ENCODE measurements at regions not wholly inside any gene's neighbourhood (a gene's known extent, or its start where the extent isn't known, plus 50 kb on each side); places are given as distances from the start of the nearest gene placed in this dataset.
A peak's percentile ranks its signal among the peaks of the same experiment; 100 is the strongest.
"Not testable (repeated sequence)": the region's sequence is repeated elsewhere in the genome, so short reads cannot be mapped to it uniquely, and the experiment has no call there.

DNA sequence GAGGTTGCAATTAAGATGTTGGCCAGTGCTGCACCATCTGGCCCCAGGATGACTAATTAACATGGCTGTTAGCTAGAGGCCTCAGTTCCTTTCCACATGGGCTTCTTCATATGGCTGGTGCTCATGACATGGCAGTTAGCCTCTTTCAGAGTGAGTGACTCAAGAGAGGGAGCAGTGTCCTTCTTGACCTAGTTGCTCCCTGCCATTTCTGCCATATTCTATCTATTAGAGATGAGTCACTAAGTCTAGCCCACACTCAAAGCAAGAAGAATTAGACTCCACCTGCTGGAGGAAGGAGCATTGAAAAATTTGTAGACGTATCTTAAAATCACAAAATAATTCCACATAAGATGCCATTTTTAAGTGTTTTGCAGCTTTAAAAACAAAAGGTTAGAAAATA, 651.2 kb upstream of the CCNG1 start:
- DNase-seq (ENCODE audit: low read depth): no peak

DNA sequence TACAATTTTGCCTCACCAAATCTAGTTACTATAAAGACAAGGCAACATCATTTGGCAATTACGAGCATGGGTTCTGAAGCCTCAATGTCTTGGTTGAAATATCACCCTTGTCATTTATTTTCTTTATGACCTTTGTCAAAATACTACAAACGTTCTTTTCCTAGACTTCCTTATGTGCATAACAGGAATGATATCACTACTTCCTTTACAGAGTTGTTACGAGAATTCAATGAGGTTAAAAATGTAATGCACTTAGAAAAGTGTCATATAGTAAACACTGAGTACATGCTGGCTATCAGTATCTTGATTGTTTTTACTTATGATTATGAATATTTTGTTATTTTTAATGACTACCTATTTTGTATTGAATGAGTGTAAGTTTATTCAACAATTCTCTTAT, 640.9 kb upstream of the CCNG1 start:
- DNase-seq (ENCODE audit: low read depth): no peak

DNA sequence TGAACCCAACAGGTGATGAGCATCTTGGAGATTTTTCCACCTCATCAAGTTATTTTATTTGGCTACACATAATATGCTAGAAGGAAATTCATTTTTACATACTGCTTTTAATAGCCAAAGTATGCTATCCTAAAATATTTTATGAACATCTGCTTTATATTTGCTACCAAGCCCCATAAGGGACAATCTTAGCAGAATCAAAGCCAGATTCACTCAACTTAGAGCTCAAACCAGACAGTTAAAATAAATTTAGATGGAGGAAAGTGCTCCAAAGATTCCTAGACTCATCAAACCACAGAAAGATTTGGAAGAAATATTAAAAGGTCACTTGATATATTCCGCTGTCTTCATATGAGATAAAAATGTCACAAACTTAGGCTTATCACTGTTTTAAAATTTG, 637.1 kb upstream of the CCNG1 start:
- no peak for DNase-seq (ENCODE audit: low read depth)

DNA sequence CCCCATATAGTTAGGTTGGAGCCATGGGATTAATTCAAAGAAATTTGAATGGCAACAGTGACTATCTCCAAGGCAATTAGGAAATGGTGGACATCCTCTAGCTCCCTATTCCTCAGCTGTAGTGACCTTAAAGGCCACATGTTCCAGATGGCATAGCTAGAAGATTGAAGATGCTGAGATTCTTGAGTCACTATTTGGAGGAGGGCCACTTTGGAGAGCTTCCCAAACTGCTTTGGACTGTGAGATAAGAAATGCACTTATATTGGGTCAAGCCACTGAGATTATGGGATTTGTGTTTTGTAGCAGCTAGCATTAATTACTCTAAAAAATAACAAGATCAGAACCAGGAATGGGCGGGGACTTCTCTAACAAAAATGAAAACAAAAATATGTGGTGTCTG, 636.2 kb upstream of the CCNG1 start:
- no peak for DNase-seq (ENCODE audit: low read depth)

DNA sequence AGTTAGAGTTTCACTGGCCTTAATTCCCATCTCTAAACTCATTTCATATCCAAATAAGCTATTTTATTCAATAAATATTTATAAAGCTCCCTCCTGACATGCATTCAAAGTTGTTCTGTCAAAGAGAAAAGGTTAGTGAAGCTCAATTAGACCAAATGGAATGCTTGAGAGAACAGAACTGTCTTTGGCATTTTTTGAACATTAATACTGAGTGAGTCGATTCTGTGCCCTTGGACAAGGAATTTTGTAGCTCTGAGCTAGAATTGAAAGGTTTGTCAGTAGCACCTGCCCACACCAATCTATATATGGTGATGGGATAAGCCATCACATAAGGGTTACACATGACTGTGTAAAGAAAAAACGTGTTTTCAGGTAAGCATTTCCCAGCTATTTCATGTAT, 631.2 kb upstream of the CCNG1 start:
- DNase-seq (ENCODE audit: low read depth): no peak

DNA sequence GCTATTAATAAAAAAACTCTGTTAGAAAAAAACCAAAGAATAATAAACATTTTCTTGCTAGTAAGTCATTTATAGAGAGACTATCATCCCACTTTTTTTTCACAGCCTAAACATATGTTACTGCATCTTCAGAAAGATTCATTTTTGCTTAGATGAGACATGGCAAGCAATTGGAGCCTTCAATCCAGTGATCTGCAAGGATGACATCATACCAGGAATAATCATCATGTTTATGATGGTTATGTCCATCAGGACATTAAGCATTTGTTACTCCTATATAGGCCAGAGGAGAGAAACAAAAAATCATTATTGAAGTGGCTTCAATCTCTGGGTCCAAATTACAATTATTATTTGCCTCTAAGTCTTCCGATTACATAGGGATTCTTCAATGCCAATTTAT, 626.3 kb upstream of the CCNG1 start:
- DNase-seq (ENCODE audit: low read depth): no peak

DNA sequence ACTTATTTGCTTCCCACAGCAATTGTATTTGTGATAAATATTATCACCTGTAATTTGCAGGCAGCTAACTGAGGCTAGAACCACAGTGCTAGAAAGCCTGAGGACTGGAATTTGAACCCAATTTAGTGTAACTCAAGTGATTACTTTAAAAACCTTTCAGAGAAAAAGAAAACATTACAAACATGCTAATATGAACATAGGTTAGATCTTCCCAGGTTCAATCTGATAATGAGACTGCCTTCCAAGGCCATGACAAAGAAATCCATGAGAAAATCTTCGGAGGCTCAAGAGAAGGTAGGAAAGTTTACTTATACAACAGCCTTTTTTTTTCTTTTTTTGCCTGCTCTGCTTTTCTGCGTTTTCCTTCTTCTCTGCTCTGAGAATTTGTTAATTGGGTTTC, 620.6 kb upstream of the CCNG1 start:
- DNase-seq (ENCODE audit: low read depth): no peak

DNA sequence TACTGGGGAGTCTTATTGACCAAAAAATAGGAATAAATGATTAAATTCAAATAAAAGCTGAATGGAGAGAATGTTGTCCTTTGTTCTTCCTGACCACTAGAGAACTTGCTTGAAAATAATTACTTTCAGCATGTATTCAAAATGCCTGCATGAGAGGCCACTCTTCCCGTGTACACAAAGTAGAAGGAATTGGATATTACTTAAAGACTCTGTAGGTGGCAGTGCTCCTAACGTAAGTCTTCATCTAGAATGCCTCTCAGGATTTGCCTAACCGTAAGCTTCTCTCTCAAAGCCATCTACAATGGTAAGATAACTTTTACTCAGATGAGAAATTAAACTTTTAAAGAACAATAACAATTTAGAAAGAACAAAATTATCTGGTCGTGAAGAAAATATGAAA, 620.0 kb upstream of the CCNG1 start:
- no peak for DNase-seq (ENCODE audit: low read depth)

DNA sequence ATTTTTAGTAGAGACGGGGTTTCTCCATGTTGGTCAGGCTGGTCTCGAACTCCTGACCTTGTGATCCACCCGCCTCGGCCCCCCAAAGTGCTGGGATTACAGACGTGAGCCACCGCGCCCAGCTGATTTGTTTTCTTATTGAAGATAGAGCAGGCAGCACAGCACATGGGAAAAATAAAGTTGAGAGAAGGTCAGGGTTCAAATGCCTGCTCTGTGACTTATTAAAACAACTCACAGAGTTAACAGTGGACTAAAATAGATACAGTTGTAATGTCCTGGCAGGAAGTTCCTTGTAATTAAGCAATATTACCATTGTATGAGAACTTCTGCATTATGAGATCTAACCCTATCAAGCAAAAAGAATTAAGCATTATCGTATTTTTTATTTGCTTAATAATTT, 615.7 kb upstream of the CCNG1 start:
- DNase-seq (ENCODE audit: low read depth): not testable (repeated sequence)

DNA sequence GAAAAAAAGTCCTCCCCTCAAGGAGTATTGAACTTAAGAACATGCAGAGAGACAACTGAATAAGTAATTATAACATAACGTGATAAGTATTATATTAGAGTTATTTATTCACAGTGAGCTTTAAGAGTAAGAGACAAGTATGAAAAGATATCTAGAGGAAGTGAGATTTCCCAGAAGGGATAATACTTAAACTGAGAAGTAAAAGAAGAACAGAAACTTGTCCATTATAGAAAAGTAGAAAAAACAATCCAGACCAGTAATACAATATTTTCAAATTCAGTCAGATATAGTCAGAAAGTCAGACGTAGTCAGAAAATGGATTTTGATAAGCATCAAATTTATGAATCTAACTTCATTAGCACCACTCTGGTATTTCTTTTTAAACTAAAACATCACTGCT, 613.0 kb upstream of the CCNG1 start:
- no peak for DNase-seq (ENCODE audit: low read depth)

DNA sequence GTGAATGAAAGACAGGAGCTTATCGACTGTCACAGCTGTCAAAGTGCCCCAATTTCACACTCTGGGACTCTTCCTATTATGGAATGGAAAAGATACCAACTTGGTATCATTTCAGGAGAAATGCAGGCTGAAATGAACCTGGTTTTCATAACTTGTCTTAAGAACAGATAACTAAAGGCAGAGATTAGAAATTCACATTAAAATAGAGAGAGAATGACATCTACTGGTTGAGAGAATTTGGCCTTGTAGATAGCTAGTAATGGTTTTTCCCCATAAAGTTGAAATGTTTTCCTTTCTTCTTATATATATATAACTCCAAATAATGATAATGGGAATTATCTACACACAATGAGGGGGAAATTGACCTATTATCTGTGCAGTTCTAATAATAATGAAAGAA, 600.2 kb upstream of the CCNG1 start:
- no peak for DNase-seq (ENCODE audit: low read depth)

DNA sequence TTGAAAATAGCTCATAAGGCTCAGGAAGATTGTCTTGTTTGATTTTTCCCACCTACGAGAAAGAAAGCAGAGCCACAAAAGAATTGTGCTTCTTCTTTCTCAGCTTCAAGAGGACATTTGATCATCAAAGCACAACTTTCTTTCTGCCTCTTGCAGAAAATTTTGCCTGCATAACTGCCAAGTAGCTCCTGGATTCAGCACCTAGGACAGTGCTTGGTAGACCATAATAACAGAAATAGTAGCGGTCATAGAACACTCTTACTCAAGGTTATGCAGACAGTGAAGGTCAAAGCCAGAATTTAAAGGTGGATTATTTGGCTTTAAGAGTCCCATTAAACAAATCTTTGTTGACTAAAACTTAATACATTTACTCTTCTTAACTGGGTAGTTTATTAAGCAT, 594.7 kb upstream of the CCNG1 start:
- DNase-seq (ENCODE audit: low read depth): no peak

DNA sequence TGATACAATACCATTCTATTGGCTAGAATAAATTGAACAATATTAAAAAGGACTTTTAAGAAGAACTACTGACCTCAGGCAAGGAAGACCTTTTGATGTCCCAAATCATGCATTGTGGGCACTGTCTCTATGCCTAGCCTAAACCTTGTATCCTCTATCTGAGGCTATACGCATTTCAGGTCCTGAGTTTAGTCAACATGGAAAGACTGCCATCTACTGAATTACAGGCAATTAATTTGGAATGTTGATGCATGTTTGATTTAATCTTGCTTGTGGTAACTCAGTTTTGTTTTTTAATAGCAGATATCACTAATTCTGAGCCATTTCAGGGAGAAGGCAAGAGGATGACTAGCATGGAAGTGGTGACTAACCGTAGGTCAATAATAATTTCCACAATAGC, 585.3 kb upstream of the CCNG1 start:
- no peak for DNase-seq (ENCODE audit: low read depth)

DNA sequence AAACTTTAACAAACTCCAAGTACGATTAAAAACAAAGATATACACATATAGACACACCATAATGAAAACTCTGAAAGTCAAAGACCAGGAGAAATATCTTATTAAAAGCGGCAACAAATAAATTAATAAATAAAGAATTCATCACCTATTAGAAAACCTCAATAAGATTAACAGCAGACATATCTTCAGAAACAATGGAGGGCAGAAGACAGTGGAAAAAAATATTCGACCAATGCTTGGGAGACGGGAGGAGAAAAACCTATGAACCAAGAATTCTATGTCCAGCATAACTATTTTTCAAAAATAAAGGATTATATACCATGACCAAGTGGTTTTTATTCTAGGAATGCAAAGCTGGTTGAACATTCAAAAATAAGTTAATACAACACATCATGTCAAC, 578.6 kb upstream of the CCNG1 start:
- DNase-seq (ENCODE audit: low read depth): no peak

DNA sequence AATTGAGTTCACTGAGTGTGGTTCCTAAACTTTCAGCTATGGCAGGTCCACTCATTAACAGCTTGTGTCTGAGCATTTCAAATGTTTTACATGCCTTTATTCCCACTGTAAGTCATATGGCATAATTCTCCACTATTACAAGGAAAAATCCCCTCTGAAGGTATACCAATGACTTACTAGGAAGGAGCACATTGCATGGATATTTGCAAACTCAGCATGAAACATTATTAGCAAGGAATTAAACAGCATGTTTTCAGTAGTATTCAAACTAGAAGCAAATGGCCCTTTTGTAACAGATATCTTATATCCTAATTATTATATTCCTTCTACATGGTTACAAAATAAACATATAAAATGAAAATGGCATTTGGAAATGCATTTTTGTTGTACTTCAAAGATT, 566.4 kb upstream of the CCNG1 start:
- no peak for DNase-seq (ENCODE audit: low read depth)

DNA sequence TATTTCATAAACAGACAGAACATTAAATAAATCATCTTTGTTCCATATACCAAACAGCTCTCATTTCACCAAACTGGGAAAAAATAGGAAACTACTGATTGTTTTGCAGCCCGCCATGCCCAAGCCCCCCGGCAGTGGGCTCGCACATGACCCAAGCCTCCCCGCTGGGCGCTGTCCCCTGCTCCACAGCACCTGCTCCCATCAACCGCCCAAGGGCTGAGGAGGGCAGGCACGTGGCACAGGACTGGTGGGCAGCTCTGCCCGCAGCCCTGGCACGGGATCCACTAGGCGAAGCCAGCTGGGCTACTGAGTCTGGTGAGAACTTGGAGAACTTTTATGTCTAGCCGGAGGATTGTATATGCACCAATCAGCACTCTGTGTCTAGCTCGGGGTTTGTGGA, 554.8 kb upstream of the CCNG1 start:
- DNase-seq (ENCODE audit: low read depth): no peak

DNA sequence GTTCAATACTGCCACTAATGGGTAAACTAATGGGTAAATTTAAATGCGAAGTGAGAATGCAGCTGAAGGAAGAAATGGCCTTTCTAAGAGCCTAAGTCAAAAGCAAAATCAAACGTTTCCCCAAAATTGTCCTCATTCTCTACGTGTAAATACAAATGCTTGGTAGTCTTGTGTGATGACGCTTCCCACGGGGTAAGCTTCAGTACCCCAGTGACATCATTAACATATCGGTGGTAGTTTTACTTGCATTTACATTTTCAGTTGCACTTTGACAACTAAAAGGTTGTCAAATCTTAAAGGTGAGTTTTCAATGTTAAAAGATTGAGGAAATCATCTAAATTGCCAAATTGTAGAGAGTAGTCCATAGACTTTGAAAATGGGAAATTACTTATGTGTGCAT, 550.7 kb upstream of the CCNG1 start:
- no peak for DNase-seq (ENCODE audit: low read depth)

DNA sequence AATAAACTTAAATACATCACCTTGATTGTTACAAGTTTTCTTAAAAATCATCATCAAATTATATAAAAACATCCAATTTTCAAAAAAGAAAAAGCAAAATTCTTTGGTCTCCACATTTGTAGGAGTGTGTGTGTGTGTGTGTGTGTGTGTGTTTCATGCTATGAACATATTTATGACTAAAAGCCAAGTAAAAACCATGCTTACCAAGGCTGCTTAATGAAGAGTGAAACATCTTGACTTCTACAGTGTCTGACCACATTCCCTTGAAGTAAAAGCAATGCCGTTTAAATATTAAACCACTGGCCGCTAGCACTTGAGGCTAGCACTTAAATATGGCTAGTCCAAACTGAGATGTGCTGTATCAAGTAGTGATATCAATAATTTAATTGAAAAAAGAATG, 549.1 kb upstream of the CCNG1 start:
- DNase-seq (ENCODE audit: low read depth): peak; percentile 0

DNA sequence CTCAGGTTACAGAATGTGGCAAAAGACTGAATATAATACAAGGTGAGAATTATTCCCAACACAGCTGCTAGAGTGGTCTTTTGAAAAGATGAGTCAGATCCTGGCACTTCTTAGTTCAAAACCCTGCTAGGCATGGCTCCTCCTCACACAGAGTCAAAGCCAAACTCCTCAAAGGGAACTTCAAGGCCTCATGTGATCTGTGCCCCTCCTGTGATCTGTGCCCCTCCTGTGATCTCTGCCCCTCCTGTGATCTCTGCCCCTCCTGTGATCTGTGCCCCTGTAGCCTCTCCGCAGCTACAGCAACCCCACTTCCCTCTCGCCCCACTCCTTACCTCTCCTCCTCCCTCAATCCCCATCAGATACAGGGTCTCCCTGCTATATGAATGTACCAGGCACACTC, 525.5 kb upstream of the CCNG1 start:
- no peak for DNase-seq (ENCODE audit: low read depth)

DNA sequence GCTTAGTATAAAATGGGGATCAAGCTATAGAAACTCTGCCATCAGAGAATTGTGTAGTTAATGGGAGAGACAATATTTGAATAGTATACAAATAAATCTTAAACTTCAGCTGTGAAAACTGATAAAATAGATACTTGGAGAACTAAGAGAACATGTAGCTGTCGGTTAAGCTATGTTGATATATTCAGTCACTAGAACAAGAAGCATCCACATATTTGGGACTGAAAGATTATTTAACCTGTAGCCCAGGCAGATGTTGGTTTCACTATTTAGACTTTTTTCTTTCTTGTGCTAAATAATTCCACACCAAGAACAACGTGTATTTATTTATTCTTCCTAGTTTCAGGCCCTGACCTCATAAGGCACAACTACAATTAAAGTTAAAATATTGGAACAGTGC, 521.0 kb upstream of the CCNG1 start:
- no peak for DNase-seq (ENCODE audit: low read depth)

DNA sequence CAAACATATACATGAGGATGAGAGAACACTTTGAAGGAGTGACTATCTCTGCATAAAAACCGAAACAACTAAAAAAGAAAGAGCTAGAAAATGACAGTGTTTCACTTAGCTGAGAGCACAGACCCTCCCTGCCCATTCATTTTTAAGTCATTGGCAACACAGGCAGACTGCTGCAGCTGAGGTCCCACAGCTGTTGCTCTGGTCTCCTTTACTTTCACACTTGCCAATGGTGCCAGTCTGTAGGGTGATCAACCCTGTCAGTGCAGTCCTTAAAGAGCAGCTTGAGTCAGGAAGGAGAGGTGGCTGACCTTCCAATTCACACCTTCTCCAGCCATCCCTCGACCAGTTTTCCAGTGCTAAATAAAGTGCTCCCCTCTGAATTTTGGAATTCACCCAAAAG, 508.3 kb upstream of the CCNG1 start:
- no peak for DNase-seq (ENCODE audit: low read depth)

DNA sequence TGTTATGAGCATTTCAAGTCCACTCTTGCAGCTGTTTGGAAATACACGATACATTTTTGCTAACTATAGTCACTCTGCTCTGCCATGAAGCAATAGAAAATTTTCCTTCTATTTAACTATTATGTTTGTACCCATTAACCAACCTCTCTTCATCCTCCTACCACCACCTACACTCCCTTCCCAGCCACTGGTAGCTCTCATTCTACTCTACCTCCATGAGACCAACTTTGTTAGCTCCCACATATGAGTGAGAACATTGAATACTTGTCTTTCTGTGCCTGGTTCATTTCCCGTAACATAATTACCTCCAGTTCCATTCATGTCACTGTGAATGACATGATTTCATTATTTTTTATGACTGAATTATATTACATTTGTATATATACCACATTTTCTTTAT, 505.9 kb upstream of the CCNG1 start:
- no peak for DNase-seq (ENCODE audit: low read depth)

DNA sequence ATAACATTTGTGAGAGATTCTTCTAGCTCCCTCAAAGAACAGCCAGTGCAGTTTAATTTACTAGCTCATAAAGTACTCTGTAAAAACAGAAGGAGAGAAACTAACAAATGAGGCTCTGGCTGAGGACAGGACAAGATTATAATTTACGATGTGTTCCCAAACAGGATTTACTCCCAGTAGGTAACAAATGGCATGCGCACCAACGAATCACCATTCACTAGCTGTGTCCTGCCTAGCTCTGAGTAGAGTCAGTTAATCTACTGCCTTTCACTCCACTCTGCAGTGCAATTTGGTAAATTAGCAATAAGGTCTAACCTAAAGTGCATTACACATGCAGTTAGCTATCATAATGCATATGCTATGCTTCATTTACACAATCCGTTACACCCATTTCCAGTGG, 497.4 kb upstream of the CCNG1 start:
- DNase-seq (ENCODE audit: low read depth): no peak

DNA sequence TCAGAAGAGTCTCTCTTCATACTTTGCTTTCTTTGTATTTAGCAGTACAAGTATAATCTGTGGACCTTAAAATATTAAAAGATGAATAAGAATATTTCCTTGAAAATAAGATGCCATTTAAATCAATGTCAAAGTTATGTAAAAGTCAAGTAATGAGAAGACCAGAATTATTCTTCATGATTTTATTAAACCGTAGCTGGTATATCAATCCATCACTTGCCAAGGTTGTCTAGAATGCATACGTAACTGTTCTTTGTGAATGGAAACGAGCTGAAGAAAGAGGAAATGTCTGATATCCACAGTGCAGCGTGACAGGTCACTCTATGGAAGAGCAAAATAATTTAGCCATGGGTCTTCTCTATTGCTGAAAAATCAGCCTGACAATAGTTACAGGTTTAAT, 488.7 kb upstream of the CCNG1 start:
- DNase-seq (ENCODE audit: low read depth): no peak

DNA sequence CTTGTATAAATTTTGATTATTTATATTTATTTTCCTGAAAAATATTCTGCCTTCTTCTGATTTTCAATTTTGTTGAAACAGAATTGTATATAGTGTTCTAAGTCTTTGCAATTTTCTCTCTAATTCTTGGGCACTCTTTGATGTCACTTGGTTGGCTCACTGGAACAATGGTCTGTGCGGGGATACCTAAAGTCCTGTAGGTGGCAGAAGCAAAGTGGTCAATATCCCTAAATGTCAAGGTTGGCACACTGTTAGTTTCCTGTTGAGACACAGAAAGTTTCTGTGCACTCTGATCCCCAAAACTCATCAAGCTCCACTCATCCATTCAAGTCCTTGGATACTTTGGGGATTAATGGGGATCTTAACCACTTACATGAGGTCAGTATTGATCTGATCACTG, 480.8 kb upstream of the CCNG1 start:
- peak; percentile 1 for DNase-seq (ENCODE audit: low read depth)
